WTC11 (cell line): ENCODE measurements at regions not wholly inside any gene's neighbourhood (a gene's known extent, or its start where the extent isn't known, plus 50 kb on each side); places are given as distances from the start of the nearest gene placed in this dataset.

ENCODE experiments used
- ATAC-seq: fragments of 200-7000 bp; cut with Tn5 transposase; 2 replicates; pipeline ENCODE4 v1.10.0; 2021; ENCODE audit warnings: mild to moderate bottlenecking, moderate library complexity
- CTCF ChIA-PET: fragments of 300-600 bp; sonication (Branson Sonifier 250); formaldehyde crosslinking; loops from one replicate; lab custom pipeline; 2021; ENCODE audit warnings: antibody characterized with exemption; lab: Charles Lee
- POLR2A ChIA-PET: fragments of 350-600 bp; sonication (Branson Sonifier 250); formaldehyde crosslinking; loops from one replicate; lab custom pipeline; 2021; ENCODE audit warnings: antibody characterized with exemption; lab: Charles Lee
- DNase-seq: peaks from one replicate; pipeline ENCODE4 v3.0.0; 2021; ENCODE audit warnings: low spot score
- H3K27ac Mint-ChIP-seq: 2 replicates; pipeline ENCODE4 v1.8.0; 2021; ENCODE audit warnings: mixed read lengths
- H3K27me3 Mint-ChIP-seq: 2 replicates; pipeline ENCODE4 v1.8.0; 2021; ENCODE audit warnings: low read depth, mild to moderate bottlenecking, moderate library complexity, mixed read lengths
- H3K36me3 Mint-ChIP-seq: 2 replicates; pipeline ENCODE4 v1.8.0; 2021; ENCODE audit warnings: mixed read lengths
- H3K4me1 Mint-ChIP-seq: 2 replicates; pipeline ENCODE4 v1.8.0; 2022; ENCODE audit warnings: mixed read lengths
- H3K4me3 Mint-ChIP-seq: 2 replicates; pipeline ENCODE4 v1.8.0; 2021; ENCODE audit warnings: mild to moderate bottlenecking, moderate library complexity, mixed read lengths
- H3K9me3 Mint-ChIP-seq: 2 replicates; pipeline ENCODE4 v1.8.0; 2021; ENCODE audit warnings: mixed read lengths
- AFF4 ChIP-seq: sonication (generic); formaldehyde crosslinking; IDR thresholded peaks from 2 replicates; pipeline ENCODE4 v1.8.1; 2023; ENCODE audit warnings: mild to moderate bottlenecking, missing genetic modification reagents, borderline replicate concordance
- AR ChIP-seq: fragments of 250-450 bp; sonication (Bioruptor Pico); IDR thresholded peaks from 2 replicates; pipeline ENCODE4 v1.9.0; 2021; ENCODE audit warnings: mild to moderate bottlenecking
- ATF1 ChIP-seq: sonication (generic); formaldehyde crosslinking; IDR thresholded peaks from 2 replicates; pipeline ENCODE4 v1.8.1; 2023; ENCODE audit warnings: mild to moderate bottlenecking, moderate library complexity, missing genetic modification reagents
- CTCF ChIP-seq: fragments of 200-600 bp; IDR thresholded peaks from 2 replicates; pipeline ENCODE4 v1.8.0; 2022; ENCODE audit warnings: antibody characterized with exemption
- E2F5 ChIP-seq: sonication (generic); formaldehyde crosslinking; IDR thresholded peaks from 2 replicates; pipeline ENCODE4 v1.8.1; 2022; ENCODE audit warnings: mild to moderate bottlenecking, moderate library complexity, missing genetic modification reagents
- ERG ChIP-seq: fragments of 250-450 bp; sonication (Bioruptor Pico); IDR thresholded peaks from 2 replicates; pipeline ENCODE4 v1.8.0; 2021; ENCODE audit warnings: mild to moderate bottlenecking
- NR1H2 ChIP-seq: sonication (generic); formaldehyde crosslinking; IDR thresholded peaks from 2 replicates; pipeline ENCODE4 v1.9.0; 2021; ENCODE audit warnings: mild to moderate bottlenecking, moderate library complexity, missing genetic modification reagents
- ZNF219 ChIP-seq: sonication (generic); formaldehyde crosslinking; IDR thresholded peaks from 2 replicates; pipeline ENCODE4 v1.8.0; 2023; ENCODE audit warnings: missing genetic modification reagents, mild to moderate bottlenecking, borderline replicate concordance
- ZNF396 ChIP-seq: fragments of 250-450 bp; sonication (Bioruptor Pico); IDR thresholded peaks from 2 replicates; pipeline ENCODE4 v1.8.0; 2021; ENCODE audit warnings: mild to moderate bottlenecking, moderate library complexity, borderline replicate concordance
- ZNF532 ChIP-seq: fragments of 250-450 bp; sonication (Bioruptor Pico); IDR thresholded peaks from 2 replicates; pipeline ENCODE4 v1.9.0; 2021; ENCODE audit warnings: mild to moderate bottlenecking, borderline replicate concordance
- ZNF671 ChIP-seq: fragments of 250-450 bp; sonication (Bioruptor Pico); IDR thresholded peaks from 2 replicates; pipeline ENCODE4 v1.8.0; 2021; ENCODE audit warnings: mild to moderate bottlenecking

- ATAC-seq (no peak), DNase-seq (no peak)
- Mint-ChIP-seq H3K4me3 (no peak overlapping the region), H3K27ac (no peak overlapping the region), H3K36me3 (no peaks in the 10 kb centered on the region), H3K9me3 (no peaks in the 10 kb centered on the region), H3K4me1 (peaks cover 2% of the 10 kb centered on the region; the same call in 1 of the 2 replicates), H3K27me3 (peaks cover 8% of the 10 kb centered on the region)
- ChIA-PET POLR2A (interaction anchor here (0.6 kb wide), 1 partner anchor 315 kb away, joined by 4 read pairs; no protein-coding TSS in a partner anchor), CTCF (no interaction called here)
- no peak for TF ChIP-seq ZNF671 (CRISPR knock-in tag)
- no peak for TF ChIP-seq NR1H2 (CRISPR knock-in tag)
- no peak for TF ChIP-seq ZNF532 (CRISPR knock-in tag)
- no peak for TF ChIP-seq AR (CRISPR knock-in tag)
- TF ChIP-seq ZNF396 (CRISPR knock-in tag): no peak
- no peak for TF ChIP-seq CTCF
- no peak for TF ChIP-seq ZNF219 (CRISPR knock-in tag)
- TF ChIP-seq E2F5 (CRISPR knock-in tag): no peak
- TF ChIP-seq ERG (CRISPR knock-in tag): no peak
- no peak for TF ChIP-seq ATF1 (CRISPR knock-in tag)
Measured at GRCh38 chrX:114252186-114252585, 331.7 kb upstream of the HTR2C start.

GRCh38 chrX:114251575-114251974 is 332.3 kb upstream of the HTR2C start:
- Mint-ChIP-seq H3K4me3 (no peak overlapping the region), H3K9me3 (no peaks in the 10 kb centered on the region), H3K27ac (no peak overlapping the region), H3K36me3 (no peaks in the 10 kb centered on the region), H3K4me1 (peaks cover 2% of the 10 kb centered on the region; the same call in 1 of the 2 replicates), H3K27me3 (peaks cover 8% of the 10 kb centered on the region)
- TF ChIP-seq AFF4 (CRISPR knock-in tag) (no peak), ZNF396 (CRISPR knock-in tag) (no peak)
- CTCF ChIA-PET: no interaction called here
- DNase-seq: no peak
- POLR2A ChIA-PET: no interaction called here
- no peak for ATAC-seq
